ENCODE measurements at regions not wholly inside any gene's neighbourhood (a gene's known extent, or its start where the extent isn't known, plus 50 kb on each side); places are given as distances from the start of the nearest gene placed in this dataset.

GRCh38 chr7:121575194-121575765, 179.2 kb upstream of the FAM3C start:
- whole genome bisulfite sequencing, 2 donors: 66 to 67% methylated on average over 1 of the region's 1 CpG
- H3K4me3 ChIP-seq (ENCODE audit: low read length in 2 of 2): no peak overlapping the region
- ATAC-seq (ENCODE audit: low FRiP score) (no peak), DNase-seq (no peak)
- intact Hi-C loops (cut with DNase I): no loop called here
- no peak overlapping the region for H3K27ac ChIP-seq (ENCODE audit: low read depth in 1 of 2, low read length in 2 of 2)
- no peaks in the 10 kb centered on the region for H3K9me3 ChIP-seq (ENCODE audit: control insufficient read depth, low read length)
- H3K27me3 ChIP-seq (ENCODE audit: control insufficient read depth in 1 of 2, insufficient read depth in 2 of 2, low read length in 1 of 2): no peaks in the 10 kb centered on the region
- no peaks in the 10 kb centered on the region for H3K4me1 ChIP-seq (ENCODE audit: control insufficient read depth in 1 of 2, insufficient read depth in 2 of 2, low read length in 2 of 2)
- H3K36me3 ChIP-seq (ENCODE audit: control insufficient read depth in 1 of 2, insufficient read depth in 2 of 2, low read length in 1 of 2): no peaks in the 10 kb centered on the region

GRCh38 chr7:121574109-121574508, 178.0 kb upstream of the FAM3C start:
- ATAC-seq (ENCODE audit: low FRiP score) (no peak), DNase-seq (no peak)
- no peaks in the 10 kb centered on the region for H3K36me3 ChIP-seq (ENCODE audit: control insufficient read depth in 1 of 2, insufficient read depth in 2 of 2, low read length in 1 of 2)
- H3K4me3 ChIP-seq (ENCODE audit: low read length in 2 of 2): no peak overlapping the region
- H3K27ac ChIP-seq (ENCODE audit: low read depth in 1 of 2, low read length in 2 of 2): no peak overlapping the region
- intact Hi-C loops (cut with DNase I): no loop called here
- H3K27me3 ChIP-seq (ENCODE audit: control insufficient read depth in 1 of 2, insufficient read depth in 2 of 2, low read length in 1 of 2): no peaks in the 10 kb centered on the region
- no peaks in the 10 kb centered on the region for H3K4me1 ChIP-seq (ENCODE audit: control insufficient read depth in 1 of 2, insufficient read depth in 2 of 2, low read length in 2 of 2)
- H3K9me3 ChIP-seq (ENCODE audit: control insufficient read depth, low read length): no peaks in the 10 kb centered on the region

GRCh38 chr7:121572615-121573014, 176.5 kb upstream of the FAM3C start:
- Histone ChIP-seq H3K36me3 (ENCODE audit: control insufficient read depth in 1 of 2, insufficient read depth in 2 of 2, low read length in 1 of 2) (no peaks in the 10 kb centered on the region), H3K9me3 (ENCODE audit: control insufficient read depth, low read length) (no peaks in the 10 kb centered on the region), H3K4me3 (ENCODE audit: low read length in 2 of 2) (no peak overlapping the region), H3K27ac (ENCODE audit: low read depth in 1 of 2, low read length in 2 of 2) (no peak overlapping the region), H3K27me3 (ENCODE audit: control insufficient read depth in 1 of 2, insufficient read depth in 2 of 2, low read length in 1 of 2) (no peaks in the 10 kb centered on the region), H3K4me1 (ENCODE audit: control insufficient read depth in 1 of 2, insufficient read depth in 2 of 2, low read length in 2 of 2) (no peaks in the 10 kb centered on the region)
- intact Hi-C loops (cut with DNase I): no loop called here
- DNase-seq (no peak), ATAC-seq (ENCODE audit: low FRiP score) (no peak)
- WGBS, 2 donors: 95 to 98% methylated on average over 7 of the region's 7 CpGs

GRCh38 chr7:121570365-121570764, 174.3 kb upstream of the FAM3C start:
- Histone ChIP-seq H3K36me3 (ENCODE audit: control insufficient read depth in 1 of 2, insufficient read depth in 2 of 2, low read length in 1 of 2) (no peaks in the 10 kb centered on the region), H3K4me1 (ENCODE audit: control insufficient read depth in 1 of 2, insufficient read depth in 2 of 2, low read length in 2 of 2) (no peaks in the 10 kb centered on the region), H3K4me3 (ENCODE audit: low read length in 2 of 2) (no peak overlapping the region), H3K27ac (ENCODE audit: low read depth in 1 of 2, low read length in 2 of 2) (no peak overlapping the region), H3K9me3 (ENCODE audit: control insufficient read depth, low read length) (no peaks in the 10 kb centered on the region), H3K27me3 (ENCODE audit: control insufficient read depth in 1 of 2, insufficient read depth in 2 of 2, low read length in 1 of 2) (no peaks in the 10 kb centered on the region)
- intact Hi-C loops (cut with DNase I): no loop called here
- WGBS, 2 donors: 70 to 81% methylated on average over 3 of the region's 3 CpGs
- DNase-seq (no peak), ATAC-seq (ENCODE audit: low FRiP score) (no peak)

GRCh38 chr7:121563177-121563576, 167.1 kb upstream of the FAM3C start:
- H3K36me3 ChIP-seq (ENCODE audit: control insufficient read depth in 1 of 2, insufficient read depth in 2 of 2, low read length in 1 of 2): no peaks in the 10 kb centered on the region
- H3K27ac ChIP-seq (ENCODE audit: low read depth in 1 of 2, low read length in 2 of 2): no peak overlapping the region
- DNase-seq: no peak
- no peaks in the 10 kb centered on the region for H3K4me1 ChIP-seq (ENCODE audit: control insufficient read depth in 1 of 2, insufficient read depth in 2 of 2, low read length in 2 of 2)
- no peak overlapping the region for H3K4me3 ChIP-seq (ENCODE audit: low read length in 2 of 2)
- no peaks in the 10 kb centered on the region for H3K27me3 ChIP-seq (ENCODE audit: control insufficient read depth in 1 of 2, insufficient read depth in 2 of 2, low read length in 1 of 2)
- intact Hi-C loops (cut with DNase I): no loop called here
- WGBS, 2 donors: 70 to 81% methylated on average over 1 of the region's 1 CpG
- ATAC-seq (ENCODE audit: low FRiP score): no peak
- no peaks in the 10 kb centered on the region for H3K9me3 ChIP-seq (ENCODE audit: control insufficient read depth, low read length)

- no peaks in the 10 kb centered on the region for H3K27me3 ChIP-seq (ENCODE audit: control insufficient read depth in 1 of 2, insufficient read depth in 2 of 2, low read length in 1 of 2)
- intact Hi-C loops (cut with DNase I): no loop called here
- H3K36me3 ChIP-seq (ENCODE audit: control insufficient read depth in 1 of 2, insufficient read depth in 2 of 2, low read length in 1 of 2): no peaks in the 10 kb centered on the region
- no peaks in the 10 kb centered on the region for H3K4me1 ChIP-seq (ENCODE audit: control insufficient read depth in 1 of 2, insufficient read depth in 2 of 2, low read length in 2 of 2)
- H3K9me3 ChIP-seq (ENCODE audit: control insufficient read depth, low read length): no peaks in the 10 kb centered on the region
- DNase-seq (no peak), ATAC-seq (ENCODE audit: low FRiP score) (no peak)
- 96 to 100% methylated on average over 1 of the region's 1 CpG for WGBS, 2 donors
- H3K4me3 ChIP-seq (ENCODE audit: low read length in 2 of 2): no peak overlapping the region
- H3K27ac ChIP-seq (ENCODE audit: low read depth in 1 of 2, low read length in 2 of 2): no peak overlapping the region
These were observed 166.2 kb upstream of the FAM3C start for GRCh38 chr7:121562259-121562658.

GRCh38 chr7:121561717-121562116, 165.6 kb upstream of the FAM3C start:
- Histone ChIP-seq H3K27me3 (ENCODE audit: control insufficient read depth in 1 of 2, insufficient read depth in 2 of 2, low read length in 1 of 2) (no peaks in the 10 kb centered on the region), H3K27ac (ENCODE audit: low read depth in 1 of 2, low read length in 2 of 2) (no peak overlapping the region), H3K4me1 (ENCODE audit: control insufficient read depth in 1 of 2, insufficient read depth in 2 of 2, low read length in 2 of 2) (no peaks in the 10 kb centered on the region), H3K9me3 (ENCODE audit: control insufficient read depth, low read length) (no peaks in the 10 kb centered on the region), H3K4me3 (ENCODE audit: low read length in 2 of 2) (no peak overlapping the region), H3K36me3 (ENCODE audit: control insufficient read depth in 1 of 2, insufficient read depth in 2 of 2, low read length in 1 of 2) (no peaks in the 10 kb centered on the region)
- 79 to 82% methylated on average over 1 of the region's 1 CpG for WGBS, 2 donors
- DNase-seq: no peak
- ATAC-seq (ENCODE audit: low FRiP score): no peak
- intact Hi-C loops (cut with DNase I): no loop called here

- WGBS, 2 donors: 86 to 87% methylated on average over 3 of the region's 3 CpGs
- no peak for DNase-seq
- no peak for ATAC-seq (ENCODE audit: low FRiP score)
- no peaks in the 10 kb centered on the region for H3K27me3 ChIP-seq (ENCODE audit: control insufficient read depth in 1 of 2, insufficient read depth in 2 of 2, low read length in 1 of 2)
- no peaks in the 10 kb centered on the region for H3K9me3 ChIP-seq (ENCODE audit: control insufficient read depth, low read length)
- no peak overlapping the region for H3K4me3 ChIP-seq (ENCODE audit: low read length in 2 of 2)
- intact Hi-C loops (cut with DNase I): no loop called here
- no peaks in the 10 kb centered on the region for H3K4me1 ChIP-seq (ENCODE audit: control insufficient read depth in 1 of 2, insufficient read depth in 2 of 2, low read length in 2 of 2)
- H3K36me3 ChIP-seq (ENCODE audit: control insufficient read depth in 1 of 2, insufficient read depth in 2 of 2, low read length in 1 of 2): no peaks in the 10 kb centered on the region
- no peak overlapping the region for H3K27ac ChIP-seq (ENCODE audit: low read depth in 1 of 2, low read length in 2 of 2)
These were observed 164.3 kb upstream of the FAM3C start for GRCh38 chr7:121560267-121560990.

GRCh38 chr7:121558288-121558687, 162.2 kb upstream of the FAM3C start:
- whole genome bisulfite sequencing, 2 donors: 64 to 73% methylated on average over 2 of the region's 2 CpGs

More at GRCh38 chr7:121558288-121558687, 162.2 kb upstream of the FAM3C start:
- H3K36me3 ChIP-seq (ENCODE audit: control insufficient read depth in 1 of 2, insufficient read depth in 2 of 2, low read length in 1 of 2): no peaks in the 10 kb centered on the region
- intact Hi-C loops (cut with DNase I): no loop called here
- H3K27ac ChIP-seq (ENCODE audit: low read depth in 1 of 2, low read length in 2 of 2): no peak overlapping the region
- H3K9me3 ChIP-seq (ENCODE audit: control insufficient read depth, low read length): no peaks in the 10 kb centered on the region
- H3K4me3 ChIP-seq (ENCODE audit: low read length in 2 of 2): no peak overlapping the region
- DNase-seq (no peak), ATAC-seq (ENCODE audit: low FRiP score) (no peak)
- no peaks in the 10 kb centered on the region for H3K4me1 ChIP-seq (ENCODE audit: control insufficient read depth in 1 of 2, insufficient read depth in 2 of 2, low read length in 2 of 2)
- H3K27me3 ChIP-seq (ENCODE audit: control insufficient read depth in 1 of 2, insufficient read depth in 2 of 2, low read length in 1 of 2): no peaks in the 10 kb centered on the region

Data from aorta (tissue), 5 donors.